Neural progenitor cell (in vitro differentiated cells): ENCODE measurements at regions not wholly inside any gene's neighbourhood (a gene's known extent, or its start where the extent isn't known, plus 50 kb on each side); places are given as distances from the start of the nearest gene placed in this dataset.

Experiments
- CTCF ChIP-seq: fragments of 200-600 bp; sonication (generic); IDR thresholded peaks from 2 replicates; pipeline ENCODE4 v1.5.1; 2017; ENCODE audit warnings: antibody characterized with exemption, mild to moderate bottlenecking
- EZH2phosphoT487 ChIP-seq: fragments of 200-600 bp; sonication (generic); IDR thresholded peaks from 2 replicates; pipeline ENCODE4 v1.6.1; 2017; ENCODE audit warnings: antibody characterized with exemption

GRCh38 chr15:79186616-79187015, 95.9 kb upstream of the ANKRD34C start:
- TF ChIP-seq CTCF (no peak), EZH2phosphoT487 (no peak)
